SK-N-SH treated with all-trans-retinoic acid at 6 μM for 48 hours (cell line): ENCODE measurements at regions not wholly inside any gene's neighbourhood (a gene's known extent, or its start where the extent isn't known, plus 50 kb on each side); places are given as distances from the start of the nearest gene placed in this dataset.

Source experiments
- ARNTL ChIP-seq: fragments of 450-650 bp; formaldehyde crosslinking; IDR thresholded peaks from 2 replicates; pipeline ENCODE4 v1.5.0; 2020; ENCODE audit warnings: low read depth, mild to moderate bottlenecking, moderate library complexity, borderline replicate concordance
- BACH2 ChIP-seq: fragments of 250-450 bp; sonication (Bioruptor Pico); IDR thresholded peaks from 2 replicates; pipeline ENCODE4 v1.9.0; 2021; ENCODE audit warnings: mild to moderate bottlenecking, borderline replicate concordance
- ISL1 ChIP-seq: fragments of 250-450 bp; sonication (Bioruptor Pico); IDR thresholded peaks from 2 replicates; pipeline ENCODE4 v2.1.2; 2022; ENCODE audit warnings: mild to moderate bottlenecking, moderate library complexity
- ZC3H10 ChIP-seq: fragments of 250-450 bp; sonication (Bioruptor Pico); IDR thresholded peaks from 2 replicates; pipeline ENCODE4 v1.5.1; 2021; ENCODE audit warnings: mild to moderate bottlenecking, moderate library complexity
- ZNF8 ChIP-seq: fragments of 450-650 bp; formaldehyde crosslinking; IDR thresholded peaks from 2 replicates; pipeline ENCODE4 v1.5.0; 2020; ENCODE audit warnings: mild to moderate bottlenecking, moderate library complexity
- TF ChIP-seq, protein P1 (sequence below): fragments of 250-450 bp; sonication (Bioruptor Pico); IDR thresholded peaks from 2 replicates; pipeline ENCODE4 v1.5.1; 2020; ENCODE audit warnings: low read depth, mild to moderate bottlenecking, moderate library complexity

DNA sequence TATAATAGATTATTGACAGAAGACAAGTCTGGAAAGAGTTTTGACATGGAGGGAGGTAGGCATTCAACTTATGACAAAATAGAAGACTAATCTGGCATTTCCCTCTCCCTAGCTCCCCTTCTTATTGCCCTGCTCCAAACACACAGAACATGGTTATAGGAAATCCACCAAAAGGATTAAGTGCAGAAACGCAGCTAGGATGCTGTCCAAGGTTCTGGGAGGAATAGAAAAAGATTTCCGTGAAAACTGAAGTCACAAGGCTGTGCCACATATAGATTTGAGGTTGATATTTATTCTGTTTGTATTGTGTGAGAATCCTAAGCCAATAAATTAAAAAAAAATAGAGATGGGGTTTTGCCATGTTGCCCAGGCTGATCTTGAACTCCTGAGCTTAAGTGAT, 107.9 kb upstream of the MAP3K7 start:
- TF ChIP-seq BACH2 (CRISPR knock-in tag) (no peak), ZC3H10 (no peak), ZNF8 (no peak), ISL1 (CRISPR knock-in tag) (no peak), ARNTL (no peak)
- TF ChIP-seq, protein P1, sequence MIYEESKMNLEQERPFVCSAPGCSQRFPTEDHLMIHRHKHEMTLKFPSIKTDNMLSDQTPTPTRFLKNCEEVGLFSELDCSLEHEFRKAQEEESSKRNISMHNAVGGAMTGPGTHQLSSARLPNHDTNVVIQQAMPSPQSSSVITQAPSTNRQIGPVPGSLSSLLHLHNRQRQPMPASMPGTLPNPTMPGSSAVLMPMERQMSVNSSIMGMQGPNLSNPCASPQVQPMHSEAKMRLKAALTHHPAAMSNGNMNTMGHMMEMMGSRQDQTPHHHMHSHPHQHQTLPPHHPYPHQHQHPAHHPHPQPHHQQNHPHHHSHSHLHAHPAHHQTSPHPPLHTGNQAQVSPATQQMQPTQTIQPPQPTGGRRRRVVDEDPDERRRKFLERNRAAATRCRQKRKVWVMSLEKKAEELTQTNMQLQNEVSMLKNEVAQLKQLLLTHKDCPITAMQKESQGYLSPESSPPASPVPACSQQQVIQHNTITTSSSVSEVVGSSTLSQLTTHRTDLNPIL: no peak
